ENCODE measurements at regions not wholly inside any gene's neighbourhood (a gene's known extent, or its start where the extent isn't known, plus 50 kb on each side); places are given as distances from the start of the nearest gene placed in this dataset.
"Not testable (repeated sequence)": the region's sequence is repeated elsewhere in the genome, so short reads cannot be mapped to it uniquely, and the experiment has no call there.

DNA sequence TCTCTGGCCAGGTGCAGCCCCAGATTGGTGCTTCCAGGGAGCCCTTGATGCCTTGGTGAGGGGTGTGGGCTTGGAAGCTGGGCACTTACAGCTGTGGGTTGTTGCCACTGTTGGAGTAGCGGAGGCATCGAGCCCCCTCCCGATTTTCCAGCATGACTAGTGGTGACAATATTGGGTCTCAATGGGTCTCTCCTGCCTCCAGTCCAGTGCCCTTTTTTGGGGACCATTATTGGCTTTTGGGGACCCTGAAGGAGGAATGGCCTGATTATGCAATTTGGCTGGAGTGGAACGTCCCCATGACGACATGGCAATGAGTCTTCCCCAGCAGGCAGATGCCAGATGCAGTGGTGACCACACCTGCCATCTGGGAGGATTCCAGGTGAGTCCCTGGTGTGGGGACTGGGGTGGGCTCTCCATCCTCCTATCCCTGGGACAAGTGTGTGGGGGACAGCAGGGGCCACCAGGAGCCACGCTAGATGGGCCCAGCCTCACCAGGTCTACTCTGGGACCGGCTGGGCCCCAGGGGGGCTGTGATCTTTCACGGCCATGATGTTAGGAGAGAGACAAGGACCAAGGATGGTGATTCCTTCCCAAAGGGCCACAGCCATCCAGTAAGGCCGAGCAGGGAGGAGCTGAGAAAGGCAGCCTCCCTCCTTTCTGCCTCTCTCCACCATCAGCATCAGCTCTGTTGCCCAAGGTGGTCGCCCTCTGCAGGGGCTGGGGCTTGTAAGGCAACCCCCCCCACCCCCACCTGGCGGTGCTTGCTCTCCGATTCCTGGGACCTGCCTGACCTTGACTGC is 196.8 kb downstream of the GOLGA6L6 start:
- Mint-ChIP-seq H3K27ac (ENCODE audit: low read depth, unreplicated experiment) (no peak overlapping the region), H3K4me3 (ENCODE audit: unreplicated experiment) (no peak overlapping the region), H3K27me3 (ENCODE audit: insufficient read depth, unreplicated experiment) (no peaks in the 10 kb centered on the region), H3K36me3 (ENCODE audit: insufficient read depth, unreplicated experiment) (no peaks in the 10 kb centered on the region), H3K9me3 (ENCODE audit: unreplicated experiment) (no peaks in the 10 kb centered on the region), H3K4me1 (ENCODE audit: insufficient read depth, unreplicated experiment) (no peaks in the 10 kb centered on the region)
- POLR2A ChIA-PET = no interaction called here
- CTCF ChIA-PET = interaction anchor here (1.4 to 1.5 kb wide), 2 partner anchors 10 to 11 kb away, joined by 3 to 6 read pairs; no protein-coding TSS in a partner anchor
- DNase-seq (ENCODE audit: unreplicated experiment) = no peak
- no peak for TF ChIP-seq CTCF (IDR thresholded peaks at IDR 0.05; ENCODE audit: unreplicated experiment)
- intact Hi-C loops (cut with micrococcal nuclease) = no loop called here
- BruUV-seq (replicated peaks) = no TSS peak

DNA sequence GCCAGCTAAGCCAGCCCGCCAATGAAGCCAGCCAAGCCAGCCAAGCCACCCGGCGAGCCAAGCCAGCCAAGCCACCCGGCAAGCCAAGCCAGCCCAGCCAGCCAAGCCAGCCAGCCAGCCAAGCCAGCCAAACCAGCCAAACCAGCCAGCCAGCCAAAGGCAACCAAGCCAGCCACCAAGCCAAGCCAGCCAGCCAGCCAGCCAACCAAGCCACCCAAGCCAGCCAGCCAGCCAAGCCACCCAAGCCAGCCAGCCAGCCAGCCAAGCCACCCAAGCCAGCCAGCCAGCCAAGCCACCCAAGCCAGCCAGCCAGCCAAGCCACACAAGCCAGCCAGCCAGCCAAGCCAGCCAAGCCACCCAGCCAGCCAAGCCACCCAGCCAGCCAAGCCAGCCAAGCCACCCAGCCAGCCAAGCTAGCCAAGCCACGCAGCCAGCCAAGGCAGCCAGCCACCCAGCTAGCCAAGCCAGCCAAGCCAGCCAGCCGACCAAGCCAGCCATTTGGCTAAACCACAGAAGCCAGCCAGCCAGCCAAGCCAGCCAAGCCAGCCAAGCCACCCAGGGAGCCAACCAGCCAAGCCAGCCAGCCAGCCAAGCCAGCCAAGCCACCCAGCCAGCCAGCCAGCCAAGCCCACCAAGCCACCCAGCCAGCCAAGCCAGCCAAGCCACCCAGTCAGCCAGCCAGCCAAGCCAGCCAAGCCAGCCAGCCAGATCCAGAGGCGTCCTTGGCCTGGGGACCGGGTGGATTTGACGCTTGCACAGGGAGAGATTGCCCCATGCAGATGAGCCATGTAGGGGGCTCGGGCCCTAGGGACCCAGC is 198.0 kb downstream of the GOLGA6L6 start:
- intact Hi-C loops (cut with micrococcal nuclease); DNase-seq (ENCODE audit: unreplicated experiment); H3K27me3 Mint-ChIP-seq (ENCODE audit: insufficient read depth, unreplicated experiment); POLR2A ChIA-PET; H3K36me3 Mint-ChIP-seq (ENCODE audit: insufficient read depth, unreplicated experiment); H3K27ac Mint-ChIP-seq (ENCODE audit: low read depth, unreplicated experiment); H3K9me3 Mint-ChIP-seq (ENCODE audit: unreplicated experiment); H3K4me3 Mint-ChIP-seq (ENCODE audit: unreplicated experiment); BruUV-seq (replicated peaks); H3K4me1 Mint-ChIP-seq (ENCODE audit: insufficient read depth, unreplicated experiment): not testable (repeated sequence)
- CTCF ChIA-PET = interaction anchor here (1.5 kb wide), 1 partner anchor 13 kb away, joined by 3 read pairs; no protein-coding TSS in a partner anchor

- BruUV-seq (replicated peaks); DNase-seq (ENCODE audit: unreplicated experiment); H3K4me3 Mint-ChIP-seq (ENCODE audit: unreplicated experiment); H3K27me3 Mint-ChIP-seq (ENCODE audit: insufficient read depth, unreplicated experiment); H3K4me1 Mint-ChIP-seq (ENCODE audit: insufficient read depth, unreplicated experiment); H3K9me3 Mint-ChIP-seq (ENCODE audit: unreplicated experiment); POLR2A ChIA-PET; H3K36me3 Mint-ChIP-seq (ENCODE audit: insufficient read depth, unreplicated experiment); intact Hi-C loops (cut with micrococcal nuclease); CTCF ChIA-PET; H3K27ac Mint-ChIP-seq (ENCODE audit: low read depth, unreplicated experiment): not testable (repeated sequence)
These were observed 198.8 kb downstream of the GOLGA6L6 start for GRCh38 chr15:20342601-20343394.

DNA sequence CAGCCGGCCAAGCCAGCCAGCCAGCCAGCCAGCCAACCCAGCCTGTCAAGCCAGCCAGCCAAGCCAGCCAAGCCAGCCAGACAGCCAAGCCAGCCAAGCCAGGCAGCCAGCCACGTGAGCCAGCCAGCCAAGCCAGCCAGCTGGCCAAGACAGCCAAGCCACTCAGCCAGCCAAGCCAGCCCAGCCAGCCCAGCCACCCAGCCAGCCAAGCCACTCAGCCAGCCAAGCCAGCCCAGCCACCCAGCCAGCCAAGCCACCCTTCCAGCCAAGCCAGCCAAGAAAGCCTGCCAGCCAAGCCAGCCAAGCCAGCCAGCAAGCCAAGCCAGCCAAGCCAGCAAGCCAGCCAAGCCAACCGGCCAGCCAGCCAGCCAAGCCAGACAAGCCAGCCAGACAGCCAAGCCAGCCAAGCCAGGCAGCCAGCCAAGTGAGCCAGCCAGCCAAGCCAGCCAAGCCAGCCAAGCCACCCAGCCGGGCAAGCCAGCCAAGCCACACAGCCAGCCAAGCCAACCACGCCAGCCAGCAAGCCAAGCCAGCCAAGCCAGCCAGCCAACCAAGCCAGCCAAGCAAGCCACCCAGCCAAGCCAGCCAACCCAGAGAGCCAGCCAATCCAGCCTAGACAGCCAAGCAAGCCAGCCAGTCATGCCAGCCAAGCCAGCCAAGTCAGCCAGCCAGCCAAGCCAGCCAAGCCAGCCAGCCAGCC is 199.5 kb downstream of the GOLGA6L6 start:
- CTCF ChIA-PET = no interaction called here

More for the DNA sequence above, 199.5 kb downstream of the GOLGA6L6 start:
- H3K27ac Mint-ChIP-seq (ENCODE audit: low read depth, unreplicated experiment) = no peak overlapping the region
- POLR2A ChIA-PET = no interaction called here
- no peak for DNase-seq (ENCODE audit: unreplicated experiment)
- no peak overlapping the region for H3K4me3 Mint-ChIP-seq (ENCODE audit: unreplicated experiment)
- H3K36me3 Mint-ChIP-seq (ENCODE audit: insufficient read depth, unreplicated experiment) = no peaks in the 10 kb centered on the region
- no peaks in the 10 kb centered on the region for H3K4me1 Mint-ChIP-seq (ENCODE audit: insufficient read depth, unreplicated experiment)
- no peak for TF ChIP-seq CTCF (IDR thresholded peaks at IDR 0.05; ENCODE audit: unreplicated experiment)
- intact Hi-C loops (cut with micrococcal nuclease) = no loop called here
- no peaks in the 10 kb centered on the region for H3K9me3 Mint-ChIP-seq (ENCODE audit: unreplicated experiment)
- no peaks in the 10 kb centered on the region for H3K27me3 Mint-ChIP-seq (ENCODE audit: insufficient read depth, unreplicated experiment)
- BruUV-seq (replicated peaks) = no TSS peak
